H1 (cell line): ENCODE measurements at regions not wholly inside any gene's neighbourhood (a gene's known extent, or its start where the extent isn't known, plus 50 kb on each side); places are given as distances from the start of the nearest gene placed in this dataset.

Source experiments
- CHD2 ChIP-seq: IDR thresholded peaks from 2 replicates; pipeline ENCODE4 v1.6.1; 2012; ENCODE audit warnings: low read length, improper control_type of control experiment
- CTCF ChIP-seq, 3 experiments: IDR thresholded peaks; 1 replicate in 2 of 3; 2 replicates in 1 of 3; pipeline versions ENCODE4 v1.5.1 to v1.6.1; 2011; ENCODE audit warnings: low read length in 3 of 3, mild to moderate bottlenecking in 3 of 3, inconsistent platforms in 2 of 3, low read depth in 1 of 3, moderate library complexity in 1 of 3; ENCODE audit not compliant: insufficient read depth in 1 of 3; ENCODE audit errors: control extremely low read depth in 1 of 3
- EP300 ChIP-seq, 2 experiments: IDR thresholded peaks; 1 replicate in 1 of 2; 2 replicates in 1 of 2; pipeline ENCODE4 v1.6.1; 2011 to 2012; ENCODE audit warnings: low read depth in 2 of 2, low read length in 2 of 2, mild to moderate bottlenecking in 2 of 2, borderline replicate concordance in 1 of 2, inconsistent platforms in 1 of 2, moderate library complexity in 1 of 2
- KDM5A ChIP-seq: fragments of 200-600 bp; IDR thresholded peaks from 2 replicates; pipeline ENCODE4 v1.7.1; 2012; ENCODE audit warnings: mild to moderate bottlenecking, low read length, inconsistent platforms, mixed read lengths
- PHF8 ChIP-seq: fragments of 200-600 bp; sonication (generic); conservative IDR thresholded peaks from 2 replicates; pipeline ENCODE4 v1.7.1; 2012; ENCODE audit warnings: low read depth, mild to moderate bottlenecking, inconsistent platforms, low read length, moderate library complexity
- SIN3A ChIP-seq, 2 experiments: IDR thresholded peaks in 1 of 2; conservative IDR thresholded peaks in 1 of 2; 2 replicates each; pipeline ENCODE4 v1.6.1; 2011 to 2012; ENCODE audit warnings: low read length in 2 of 2, improper control_type of control experiment in 1 of 2, low read depth in 1 of 2, mild to moderate bottlenecking in 1 of 2
- SP2 ChIP-seq: IDR thresholded peaks from 2 replicates; pipeline ENCODE4 v1.6.1; 2012; ENCODE audit warnings: mild to moderate bottlenecking, low read length, inconsistent platforms
- TAF1 ChIP-seq: IDR thresholded peaks from 2 replicates; pipeline ENCODE4 v1.6.1; 2011; ENCODE audit warnings: mild to moderate bottlenecking, low read depth, low read length

DNA sequence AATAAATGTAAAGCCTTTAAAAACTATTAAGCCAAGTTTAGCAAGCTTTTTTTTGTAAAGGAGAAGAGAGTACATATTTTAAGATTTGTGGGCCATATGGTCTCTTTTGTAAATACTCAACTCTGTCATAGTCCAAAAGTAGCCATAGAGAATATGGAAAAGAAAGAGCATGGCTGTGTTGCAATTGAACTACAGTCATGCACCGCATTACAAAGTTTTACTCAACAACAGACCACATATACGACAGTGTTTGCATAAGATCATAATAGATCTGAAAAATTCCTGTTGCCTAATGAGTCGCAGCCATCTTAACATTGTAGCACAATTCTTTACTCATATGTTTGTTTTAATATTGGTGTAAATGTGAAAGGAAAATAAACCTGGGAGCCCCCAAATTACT, 440.8 kb downstream of the HTR7 start:
- TF ChIP-seq CHD2: no peak
- TF ChIP-seq KDM5A: no peak
- no peak for TF ChIP-seq TAF1
- no peak for TF ChIP-seq SP2
- no peak for TF ChIP-seq EP300 (IDR thresholded peaks at IDR 0.05; ENCODE audit: borderline replicate concordance in 1 of 2, low read depth in 2 of 2, low read length in 2 of 2)
- TF ChIP-seq PHF8: no peak
- TF ChIP-seq SIN3A (conservative IDR thresholded peaks at IDR 0.05 in 1 of 2, IDR thresholded peaks at IDR 0.05 in 1 of 2; ENCODE audit: low read depth in 1 of 2, low read length in 2 of 2): no peak
- TF ChIP-seq CTCF (IDR thresholded peaks at IDR 0.05; ENCODE audit: control extremely low read depth in 1 of 3, insufficient read depth in 1 of 3, low read depth in 1 of 3, low read length in 3 of 3): no peak
